Subcutaneous abdominal adipose tissue (tissue), 5 donors: ENCODE measurements at regions not wholly inside any gene's neighbourhood (a gene's known extent, or its start where the extent isn't known, plus 50 kb on each side); places are given as distances from the start of the nearest gene placed in this dataset.

Experiments
- H3K27ac ChIP-seq: one replicate; pipeline ENCODE4 v1.7.0; 2013; ENCODE audit warnings: low read depth, mild to moderate bottlenecking, inconsistent platforms, low read length, moderate library complexity
- H3K27me3 ChIP-seq, 5 donors: one replicate each; pipeline ENCODE4 v1.7.0; 2013; ENCODE audit warnings: low read length in 5 of 5, inconsistent platforms in 1 of 5; ENCODE audit not compliant: control insufficient read depth in 5 of 5, insufficient read depth in 4 of 5
- H3K36me3 ChIP-seq, 5 donors: one replicate each; pipeline ENCODE4 v1.7.0; 2013; ENCODE audit warnings: low read length in 5 of 5; ENCODE audit not compliant: control insufficient read depth in 5 of 5, insufficient read depth in 5 of 5
- H3K4me1 ChIP-seq, 5 donors: one replicate each; pipeline ENCODE4 v1.7.0; 2013; ENCODE audit warnings: low read length in 5 of 5, mild to moderate bottlenecking in 3 of 5, moderate library complexity in 1 of 5; ENCODE audit not compliant: control insufficient read depth in 5 of 5, insufficient read depth in 5 of 5
- H3K4me3 ChIP-seq, 5 donors: one replicate each; pipeline ENCODE4 v1.7.0; 2013; ENCODE audit warnings: low read length in 5 of 5, low read depth in 1 of 5
- H3K9ac ChIP-seq, 5 donors: one replicate each; pipeline ENCODE4 v1.7.0; 2013; ENCODE audit warnings: low read length in 5 of 5, mild to moderate bottlenecking in 4 of 5, moderate library complexity in 3 of 5
- H3K9me3 ChIP-seq, 5 donors: one replicate each; pipeline ENCODE4 v1.7.0; 2013; ENCODE audit warnings: low read length in 5 of 5; ENCODE audit not compliant: control insufficient read depth in 5 of 5
- donor health status: healthy.
- donor health status: healthy.
- donor health status: healthy.
- donor health status: healthy.
- donor health status: healthy.

DNA sequence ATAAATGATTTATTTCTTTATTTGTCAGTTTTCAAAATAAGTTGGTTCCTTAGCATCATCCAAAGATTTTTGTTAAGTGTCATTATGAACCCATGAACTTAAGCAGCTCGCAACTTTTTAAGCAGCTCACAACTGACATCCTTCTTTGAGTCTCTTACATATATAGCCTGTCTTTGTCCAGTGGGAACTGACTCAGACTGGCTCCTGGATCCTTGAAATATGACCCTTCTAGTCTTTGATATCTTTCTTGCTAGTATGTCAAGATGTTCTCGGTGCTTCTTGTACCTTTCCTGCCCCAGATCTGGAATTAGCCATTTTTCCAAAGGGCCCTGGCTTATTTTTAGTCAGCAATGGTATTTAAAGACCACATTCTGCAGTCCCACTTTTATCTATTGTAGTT lies 53.9 kb upstream of the ARID5B start:
- H3K4me3 ChIP-seq = no peak overlapping the region
- H3K27me3 ChIP-seq = no peaks in the 10 kb centered on the region
- no peak overlapping the region for H3K9ac ChIP-seq
- no peaks in the 10 kb centered on the region for H3K4me1 ChIP-seq
- no peak overlapping the region for H3K27ac ChIP-seq
- no peaks in the 10 kb centered on the region for H3K9me3 ChIP-seq
- H3K36me3 ChIP-seq = no peaks in the 10 kb centered on the region

DNA sequence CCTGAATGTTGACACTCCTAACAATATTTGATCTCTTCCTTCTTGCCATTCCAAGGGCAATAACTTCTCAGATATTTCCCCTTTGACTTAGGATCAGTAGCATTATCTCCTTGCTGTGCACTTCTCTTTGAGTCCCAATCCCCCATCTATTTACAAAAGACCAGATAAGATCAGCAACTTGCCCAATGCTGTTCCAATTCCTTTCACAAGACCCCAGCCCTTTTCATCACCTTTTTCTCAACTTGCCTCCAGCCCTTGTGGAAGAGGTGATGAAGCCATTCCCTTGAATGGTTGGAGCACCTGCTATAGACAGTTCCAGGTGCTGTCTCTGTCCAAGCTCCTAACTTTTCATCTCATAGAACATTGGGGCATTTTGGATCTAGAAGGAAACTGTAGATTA lies 51.1 kb upstream of the ARID5B start:
- H3K9ac ChIP-seq = no peak overlapping the region
- no peaks in the 10 kb centered on the region for H3K4me1 ChIP-seq
- H3K9me3 ChIP-seq = no peaks in the 10 kb centered on the region
- H3K36me3 ChIP-seq = no peaks in the 10 kb centered on the region
- H3K27ac ChIP-seq = no peak overlapping the region
- no peaks in the 10 kb centered on the region for H3K27me3 ChIP-seq
- H3K4me3 ChIP-seq = no peak overlapping the region
